T-cell (primary cell): ENCODE measurements at regions not wholly inside any gene's neighbourhood (a gene's known extent, or its start where the extent isn't known, plus 50 kb on each side); places are given as distances from the start of the nearest gene placed in this dataset.
"Not testable (repeated sequence)": the region's sequence is repeated elsewhere in the genome, so short reads cannot be mapped to it uniquely, and the experiment has no call there.

ENCODE experiments used
- ATAC-seq, 4 experiments: fragments of 200-7000 bp in 3 of 4; fragments of 150-1000 bp in 1 of 4; cut with Tn5 transposase; replicated peaks in 1 of 4; 1 replicate in 3 of 4; 2 replicates in 1 of 4; pipeline ENCODE4 v1.10.0; 2021; ENCODE audit warnings: moderate library complexity in 3 of 4, mild to moderate bottlenecking in 2 of 4, moderate number of reproducible peaks in 1 of 4
- CTCF ChIA-PET, 2 donors: fragments of 300-600 bp; sonication (Branson Sonifier 250); formaldehyde crosslinking; loops; one replicate each; lab custom pipeline; 2022; ENCODE audit warnings: antibody characterized with exemption in 2 of 2; lab: Charles Lee
- POLR2A ChIA-PET, 2 donors: fragments of 300-600 bp; sonication (Branson Sonifier 250); formaldehyde crosslinking; loops; one replicate each; lab custom pipeline; 2022; ENCODE audit warnings: antibody characterized with exemption in 2 of 2; lab: Charles Lee
- DNase-seq, 35 experiments: peaks; one replicate each; pipeline versions ENCODE4 v3.0.0 to v3.0.0-alpha.2; 2013 to 2023
- H3K27ac ChIP-seq: one replicate; pipeline ENCODE4 v1.5.1; 2013; ENCODE audit warnings: low read length
- H3K27me3 ChIP-seq, 2 experiments: replicated peaks in 1 of 2; 1 replicate in 1 of 2; 2 replicates in 1 of 2; pipeline versions ENCODE4 v1.6.1 to v1.7.0; 2013; ENCODE audit warnings: low read length in 1 of 2, mixed read lengths in 1 of 2; ENCODE audit not compliant: control insufficient read depth in 2 of 2, insufficient read depth in 2 of 2; ENCODE audit errors: extremely low read depth in 1 of 2
- H3K36me3 ChIP-seq, 2 donors: 1 replicate in 1 of 2; 2 replicates in 1 of 2; pipeline versions ENCODE4 v1.6.1 to v1.7.0; 2013; ENCODE audit warnings: low read length in 1 of 2; ENCODE audit not compliant: control insufficient read depth in 2 of 2, insufficient read depth in 1 of 2; ENCODE audit errors: extremely low read depth in 1 of 2
- H3K4me1 ChIP-seq, 2 experiments: 1 replicate in 1 of 2; 2 replicates in 1 of 2; pipeline versions ENCODE4 v1.6.1 to v1.7.0; 2013; ENCODE audit warnings: low read length in 2 of 2, mixed read lengths in 1 of 2; ENCODE audit not compliant: insufficient read depth in 2 of 2, control insufficient read depth in 1 of 2; ENCODE audit errors: extremely low read depth in 1 of 2
- H3K4me3 ChIP-seq, 2 donors: 1 replicate in 1 of 2; 2 replicates in 1 of 2; pipeline versions ENCODE4 v1.5.1 to v1.7.0; 2013; ENCODE audit warnings: mild to moderate bottlenecking in 2 of 2, low read length in 1 of 2, moderate library complexity in 1 of 2; ENCODE audit not compliant: control insufficient read depth in 1 of 2; ENCODE audit errors: extremely low read depth in 1 of 2
- H3K9me3 ChIP-seq: 2 replicates; pipeline ENCODE4 v1.7.0; 2013
- H3K27ac Mint-ChIP-seq, 2 donors: one replicate each; pipeline ENCODE4 v1.8.0; 2020 to 2021; ENCODE audit warnings: mild to moderate bottlenecking in 2 of 2, mixed read lengths in 2 of 2
- H3K27me3 Mint-ChIP-seq, 2 donors: one replicate each; pipeline ENCODE4 v1.8.0; 2021 to 2022; ENCODE audit warnings: mixed read lengths in 2 of 2
- H3K36me3 Mint-ChIP-seq: one replicate; pipeline ENCODE4 v1.8.0; 2021; ENCODE audit warnings: mixed read lengths
- H3K4me1 Mint-ChIP-seq, 3 donors: one replicate each; pipeline ENCODE4 v1.8.0; 2020 to 2022; ENCODE audit warnings: mixed read lengths in 3 of 3, mild to moderate bottlenecking in 1 of 3
- H3K4me3 Mint-ChIP-seq, 3 donors: one replicate each; pipeline ENCODE4 v1.8.0; 2020 to 2022; ENCODE audit warnings: mild to moderate bottlenecking in 3 of 3, mixed read lengths in 3 of 3, moderate library complexity in 3 of 3
- H3K9me3 Mint-ChIP-seq, 3 donors: one replicate each; pipeline ENCODE4 v1.8.0; 2020 to 2022; ENCODE audit warnings: mixed read lengths in 3 of 3
- WGBS: methylation state at CpG from one replicate; pipeline ENCODE4 v1.1.5; 2013; ENCODE audit warnings: missing lambda C conversion rate; ENCODE audit not compliant: insufficient coverage; 5-methylcytosine and 5-hydroxymethylcytosine counted together

DNA sequence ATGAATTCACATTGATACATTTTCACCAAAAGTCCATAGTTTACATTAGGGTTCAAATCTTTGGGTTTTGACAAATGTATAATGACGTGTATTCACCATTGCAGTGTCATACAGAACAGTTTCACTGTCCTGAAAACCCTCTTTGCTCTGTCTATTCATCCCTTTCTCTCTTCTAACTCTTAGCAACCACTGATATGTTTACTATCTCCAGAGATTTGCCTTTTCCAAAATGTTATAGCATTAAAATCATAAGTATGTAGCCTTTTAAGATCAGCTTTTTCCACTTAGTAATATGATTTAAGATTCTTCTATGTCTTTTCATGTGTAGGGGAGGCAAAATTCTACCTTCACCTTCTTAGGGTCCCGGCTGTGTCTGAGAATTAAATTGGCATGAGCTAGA, 203.8 kb downstream of the TPRG1 start:
- Histone ChIP-seq H3K4me1 (no peaks in the 10 kb centered on the region), H3K4me3 (no peak overlapping the region), H3K27me3 (no peaks in the 10 kb centered on the region), H3K36me3 (no peaks in the 10 kb centered on the region), H3K9me3 (no peaks in the 10 kb centered on the region), H3K27ac (no peak overlapping the region)
- DNase-seq (no peak), ATAC-seq (no peak)
- Mint-ChIP-seq H3K4me1 (peaks cover 0 to 5% (median 1%) of the 10 kb centered on the region in 3 donors), H3K27me3 (no peaks in the 10 kb centered on the region), H3K27ac (no peak overlapping the region), H3K36me3 (no peaks in the 10 kb centered on the region), H3K9me3 (peaks cover 3 to 4% (median 4%) of the 10 kb centered on the region in 3 donors), H3K4me3 (no peak overlapping the region)
- 88% methylated on average over 1 of the region's 2 CpGs for WGBS
- POLR2A ChIA-PET: interaction anchor here in 1 of 2 donors (0.5 kb wide), 1 partner anchor 124 kb away, joined by 3 read pairs; no protein-coding TSS in a partner anchor
- CTCF ChIA-PET: interaction anchor here in 1 of 2 donors (0.6 to 1.2 kb wide), 3 partner anchors 21 to 587 kb away, joined by 3 to 4 read pairs (median 3); no protein-coding TSS in a partner anchor

- Mint-ChIP-seq H3K36me3 (no peaks in the 10 kb centered on the region), H3K27ac (no peak overlapping the region), H3K4me1 (no peaks in the 10 kb centered on the region), H3K4me3 (no peak overlapping the region), H3K27me3 (no peaks in the 10 kb centered on the region), H3K9me3 (peaks cover 4 to 8% (median 5%) of the 10 kb centered on the region in 3 donors)
- ChIA-PET CTCF (no interaction called here), POLR2A (interaction anchor here in 1 of 2 donors (0.6 kb wide), 1 partner anchor 574 kb away, joined by 3 read pairs; no protein-coding TSS in a partner anchor)
- no peak for ATAC-seq
- no peak overlapping the region for H3K4me3 ChIP-seq
- no peak overlapping the region for H3K27ac ChIP-seq
- H3K27me3 ChIP-seq: no peaks in the 10 kb centered on the region
- WGBS: no CpG with 5 or more reads among the region's 1 CpG
- DNase-seq: no peak
- H3K36me3 ChIP-seq: no peaks in the 10 kb centered on the region
- no peaks in the 10 kb centered on the region for H3K9me3 ChIP-seq
- no peaks in the 10 kb centered on the region for H3K4me1 ChIP-seq
Measured at GRCh38 chr3:189383630-189384029, 211.9 kb downstream of the TPRG1 start.

GRCh38 chr3:189385880-189386279, 214.1 kb downstream of the TPRG1 start:
- H3K4me1 ChIP-seq, ATAC-seq, CTCF ChIA-PET, DNase-seq, H3K27me3 Mint-ChIP-seq, H3K27ac Mint-ChIP-seq, H3K4me3 ChIP-seq, H3K27ac ChIP-seq, H3K36me3 ChIP-seq, POLR2A ChIA-PET, H3K9me3 Mint-ChIP-seq, H3K36me3 Mint-ChIP-seq, H3K4me1 Mint-ChIP-seq, H3K9me3 ChIP-seq, H3K4me3 Mint-ChIP-seq, H3K27me3 ChIP-seq: not testable (repeated sequence)
- WGBS: no CpG with 5 or more reads among the region's 1 CpG

- H3K4me1 ChIP-seq: no peaks in the 10 kb centered on the region
- Mint-ChIP-seq H3K9me3 (peaks cover 4 to 8% (median 5%) of the 10 kb centered on the region in 3 donors), H3K27ac (no peak overlapping the region), H3K27me3 (no peaks in the 10 kb centered on the region), H3K4me1 (no peaks in the 10 kb centered on the region), H3K4me3 (no peak overlapping the region), H3K36me3 (no peaks in the 10 kb centered on the region)
- ATAC-seq (no peak), DNase-seq (no peak)
- H3K27me3 ChIP-seq: no peaks in the 10 kb centered on the region
- ChIA-PET POLR2A (no interaction called here), CTCF (no interaction called here)
- H3K9me3 ChIP-seq: no peaks in the 10 kb centered on the region
- H3K36me3 ChIP-seq: no peaks in the 10 kb centered on the region
- WGBS: no CpG with 5 or more reads among the region's 3 CpGs
- no peak overlapping the region for H3K4me3 ChIP-seq
- H3K27ac ChIP-seq: no peak overlapping the region
Measured at GRCh38 chr3:189386739-189387138, 215.0 kb downstream of the TPRG1 start.

DNA sequence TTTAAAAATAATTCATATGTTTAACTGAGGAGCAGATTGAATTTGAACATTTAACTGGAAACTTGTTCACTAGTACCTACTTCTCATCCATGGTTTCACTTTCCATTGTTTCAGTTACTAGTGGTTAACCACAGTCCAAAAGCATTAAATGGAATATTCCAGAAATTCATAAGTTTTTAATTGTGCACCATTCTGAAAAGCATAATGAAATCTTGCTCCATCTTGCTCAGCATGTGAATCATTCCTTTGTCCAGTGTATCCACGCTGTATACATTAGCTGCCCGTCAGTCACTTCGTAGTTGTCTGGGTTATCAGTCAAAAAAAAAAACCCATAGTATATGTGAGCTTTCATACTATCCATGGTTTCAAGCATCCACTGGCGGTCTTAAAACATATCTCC, 217.6 kb downstream of the TPRG1 start:
- Histone ChIP-seq H3K36me3 (no peaks in the 10 kb centered on the region), H3K27ac (no peak overlapping the region), H3K27me3 (no peaks in the 10 kb centered on the region), H3K4me1 (no peaks in the 10 kb centered on the region), H3K4me3 (no peak overlapping the region), H3K9me3 (no peaks in the 10 kb centered on the region)
- ChIA-PET POLR2A (interaction anchor here in 1 of 2 donors (0.7 kb wide), 1 partner anchor 91 kb away, joined by 3 read pairs; no protein-coding TSS in a partner anchor), CTCF (no interaction called here)
- H3K27me3 Mint-ChIP-seq: peaks cover 0 to 1% of the 10 kb centered on the region in 2 donors
- no peaks in the 10 kb centered on the region for H3K9me3 Mint-ChIP-seq
- peaks cover 2 to 3% (median 2%) of the 10 kb centered on the region in 3 donors for H3K4me1 Mint-ChIP-seq
- DNase-seq (no peak), ATAC-seq (no peak)
- 80% methylated on average over 1 of the region's 4 CpGs for WGBS
- no peaks in the 10 kb centered on the region for H3K36me3 Mint-ChIP-seq
- no peak overlapping the region for H3K4me3 Mint-ChIP-seq
- H3K27ac Mint-ChIP-seq: no peak overlapping the region

DNA sequence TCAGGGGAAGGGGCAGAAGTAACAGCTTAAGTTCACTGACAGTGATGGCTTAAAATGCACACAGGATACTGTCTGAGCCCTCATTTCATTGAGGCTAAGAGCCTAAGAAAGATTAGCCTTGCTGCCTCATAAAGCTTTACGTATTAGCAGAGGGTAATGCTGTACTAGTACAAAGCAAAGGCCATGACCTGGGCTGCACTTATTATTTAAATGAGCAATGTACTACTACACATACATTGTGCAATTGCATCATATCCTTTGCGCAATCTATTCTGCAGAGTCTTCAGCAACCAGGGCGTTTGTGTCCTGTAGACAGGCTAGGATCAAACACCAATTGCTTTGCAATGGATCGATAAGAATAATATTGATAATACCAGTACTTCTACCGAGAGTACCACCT, 221.8 kb downstream of the TPRG1 start:
- no peaks in the 10 kb centered on the region for H3K9me3 Mint-ChIP-seq
- peaks cover 0 to 1% of the 10 kb centered on the region in 2 donors for H3K27me3 Mint-ChIP-seq
- no peaks in the 10 kb centered on the region for H3K27me3 ChIP-seq
- 53% methylated on average over 2 of the region's 5 CpGs for WGBS
- H3K36me3 ChIP-seq: no peaks in the 10 kb centered on the region
- peak in 1 of 4 experiments; percentile 38 for ATAC-seq
- H3K4me3 ChIP-seq: no peak overlapping the region
- H3K4me1 Mint-ChIP-seq: peaks cover 9 to 13% (median 9%) of the 10 kb centered on the region in 3 donors
- no peaks in the 10 kb centered on the region for H3K9me3 ChIP-seq
- H3K27ac Mint-ChIP-seq: no peak overlapping the region
- H3K36me3 Mint-ChIP-seq: no peaks in the 10 kb centered on the region
- ChIA-PET CTCF (no interaction called here), POLR2A (interaction anchor here in 1 of 2 donors (0.6 kb wide), 1 partner anchor 38 kb away, joined by 3 read pairs; no protein-coding TSS in a partner anchor)
- H3K4me3 Mint-ChIP-seq: no peak overlapping the region
- peak in 1 of 35 experiments; percentile 3 for DNase-seq
- no peak overlapping the region for H3K27ac ChIP-seq
- H3K4me1 ChIP-seq: no peaks in the 10 kb centered on the region
